ENCODE measurements at regions not wholly inside any gene's neighbourhood (a gene's known extent, or its start where the extent isn't known, plus 50 kb on each side); places are given as distances from the start of the nearest gene placed in this dataset.

GRCh38 chr1:34701326-34702060 is 53.4 kb upstream of the GJB5 start:
- DNase-seq (ENCODE audit: low spot score), result no peak

Data from RKO (cell line).